H1 (cell line): ENCODE measurements at regions not wholly inside any gene's neighbourhood (a gene's known extent, or its start where the extent isn't known, plus 50 kb on each side); places are given as distances from the start of the nearest gene placed in this dataset.

Source experiments
- CREB1 ChIP-seq: IDR thresholded peaks from 2 replicates; pipeline ENCODE4 v1.6.1; 2012; ENCODE audit warnings: inconsistent platforms
- EZH2 ChIP-seq: fragments of 200-600 bp; sonication (generic); IDR thresholded peaks from 2 replicates; pipeline ENCODE4 v1.7.1; 2012; ENCODE audit warnings: low read depth, mild to moderate bottlenecking, moderate library complexity, low read length, inconsistent platforms; ENCODE audit not compliant: severe bottlenecking
- JUND ChIP-seq: IDR thresholded peaks from 2 replicates; pipeline ENCODE4 v1.6.1; 2011; ENCODE audit warnings: mild to moderate bottlenecking, improper control_type of control experiment, low read length
- NRF1 ChIP-seq: IDR thresholded peaks from 2 replicates; pipeline ENCODE4 v1.6.1; 2011; ENCODE audit warnings: mild to moderate bottlenecking, low read depth, low read length, improper control_type of control experiment
- POLR2A ChIP-seq, 2 experiments: IDR thresholded peaks; 1 replicate in 1 of 2; 2 replicates in 1 of 2; pipeline ENCODE4 v1.6.1; 2011; ENCODE audit warnings: low read depth in 2 of 2, low read length in 2 of 2, mild to moderate bottlenecking in 2 of 2; ENCODE audit errors: control extremely low read depth in 1 of 2
- RAD21 ChIP-seq, 2 experiments: IDR thresholded peaks in 1 of 2; conservative IDR thresholded peaks in 1 of 2; 2 replicates each; pipeline ENCODE4 v1.6.1; 2011; ENCODE audit warnings: low read depth in 2 of 2, low read length in 2 of 2, improper control_type of control experiment in 1 of 2, inconsistent platforms in 1 of 2, mild to moderate bottlenecking in 1 of 2, moderate library complexity in 1 of 2
- RFX5 ChIP-seq: IDR thresholded peaks from 2 replicates; pipeline ENCODE4 v1.6.1; 2011; ENCODE audit warnings: low read depth, low read length, improper control_type of control experiment, borderline replicate concordance
- TAF1 ChIP-seq: IDR thresholded peaks from 2 replicates; pipeline ENCODE4 v1.6.1; 2011; ENCODE audit warnings: mild to moderate bottlenecking, low read depth, low read length
- TEAD4 ChIP-seq: IDR thresholded peaks from 2 replicates; pipeline ENCODE4 v1.6.1; 2012; ENCODE audit warnings: low read depth, low read length, inconsistent platforms, mixed read lengths
- YY1 ChIP-seq: IDR thresholded peaks from 2 replicates; pipeline ENCODE4 v1.6.1; 2011; ENCODE audit warnings: low read depth, mild to moderate bottlenecking, low read length
- ZNF274 ChIP-seq: IDR thresholded peaks from 2 replicates; pipeline ENCODE4 v1.7.0; 2012; ENCODE audit warnings: low read length, borderline replicate concordance; ENCODE audit errors: extremely low read depth
- TF ChIP-seq, protein P1 (sequence below), 3 experiments: IDR thresholded peaks; 1 replicate in 2 of 3; 2 replicates in 1 of 3; pipeline versions ENCODE4 v1.5.1 to v1.6.1; 2011; ENCODE audit warnings: low read length in 3 of 3, mild to moderate bottlenecking in 3 of 3, inconsistent platforms in 2 of 3, low read depth in 1 of 3, moderate library complexity in 1 of 3; ENCODE audit not compliant: insufficient read depth in 1 of 3; ENCODE audit errors: control extremely low read depth in 1 of 3
- TF ChIP-seq, protein P2 (sequence below): IDR thresholded peaks from 2 replicates; pipeline ENCODE4 v1.6.1; 2012; ENCODE audit warnings: inconsistent platforms
- TF ChIP-seq, protein P3 (sequence below): IDR thresholded peaks from 2 replicates; pipeline ENCODE4 v1.6.1; 2012; ENCODE audit warnings: low read length, inconsistent platforms

DNA sequence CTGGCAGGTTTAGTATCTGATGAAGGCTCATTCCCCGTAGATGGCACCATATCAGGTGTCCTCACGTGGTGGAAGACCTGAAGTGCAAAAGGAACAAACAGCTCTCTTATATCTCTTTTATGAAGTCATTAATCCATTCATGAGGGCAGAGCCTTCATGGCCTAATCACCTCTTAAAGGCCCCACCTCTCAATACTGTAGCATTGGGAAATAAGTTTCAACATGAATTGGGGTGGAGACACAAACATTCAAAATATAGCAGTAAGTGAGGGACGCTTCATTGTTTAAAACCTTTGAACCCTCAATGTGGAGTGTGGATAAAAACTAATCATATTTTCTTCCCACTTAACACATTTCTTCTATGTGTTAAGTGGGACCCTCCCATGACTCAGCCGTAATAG, 489.4 kb upstream of the WWC1 start:
- TF ChIP-seq, protein P1, sequence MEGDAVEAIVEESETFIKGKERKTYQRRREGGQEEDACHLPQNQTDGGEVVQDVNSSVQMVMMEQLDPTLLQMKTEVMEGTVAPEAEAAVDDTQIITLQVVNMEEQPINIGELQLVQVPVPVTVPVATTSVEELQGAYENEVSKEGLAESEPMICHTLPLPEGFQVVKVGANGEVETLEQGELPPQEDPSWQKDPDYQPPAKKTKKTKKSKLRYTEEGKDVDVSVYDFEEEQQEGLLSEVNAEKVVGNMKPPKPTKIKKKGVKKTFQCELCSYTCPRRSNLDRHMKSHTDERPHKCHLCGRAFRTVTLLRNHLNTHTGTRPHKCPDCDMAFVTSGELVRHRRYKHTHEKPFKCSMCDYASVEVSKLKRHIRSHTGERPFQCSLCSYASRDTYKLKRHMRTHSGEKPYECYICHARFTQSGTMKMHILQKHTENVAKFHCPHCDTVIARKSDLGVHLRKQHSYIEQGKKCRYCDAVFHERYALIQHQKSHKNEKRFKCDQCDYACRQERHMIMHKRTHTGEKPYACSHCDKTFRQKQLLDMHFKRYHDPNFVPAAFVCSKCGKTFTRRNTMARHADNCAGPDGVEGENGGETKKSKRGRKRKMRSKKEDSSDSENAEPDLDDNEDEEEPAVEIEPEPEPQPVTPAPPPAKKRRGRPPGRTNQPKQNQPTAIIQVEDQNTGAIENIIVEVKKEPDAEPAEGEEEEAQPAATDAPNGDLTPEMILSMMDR (IDR thresholded peaks at IDR 0.05; ENCODE audit: control extremely low read depth in 1 of 3, insufficient read depth in 1 of 3, low read depth in 1 of 3, low read length in 3 of 3), result no peak
- TF ChIP-seq YY1 (no peak), POLR2A (IDR thresholded peaks at IDR 0.05; ENCODE audit: control extremely low read depth in 1 of 2, low read depth in 2 of 2, low read length in 2 of 2) (no peak), CREB1 (no peak), EZH2 (no peak), TAF1 (no peak), RFX5 (no peak), NRF1 (no peak), TEAD4 (no peak), RAD21 (IDR thresholded peaks at IDR 0.05 in 1 of 2, conservative IDR thresholded peaks at IDR 0.05 in 1 of 2; ENCODE audit: low read depth in 2 of 2, low read length in 2 of 2) (no peak), JUND (no peak), ZNF274 (no peak)
- TF ChIP-seq, protein P2, sequence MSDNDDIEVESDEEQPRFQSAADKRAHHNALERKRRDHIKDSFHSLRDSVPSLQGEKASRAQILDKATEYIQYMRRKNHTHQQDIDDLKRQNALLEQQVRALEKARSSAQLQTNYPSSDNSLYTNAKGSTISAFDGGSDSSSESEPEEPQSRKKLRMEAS, result no peak
- TF ChIP-seq, protein P3, sequence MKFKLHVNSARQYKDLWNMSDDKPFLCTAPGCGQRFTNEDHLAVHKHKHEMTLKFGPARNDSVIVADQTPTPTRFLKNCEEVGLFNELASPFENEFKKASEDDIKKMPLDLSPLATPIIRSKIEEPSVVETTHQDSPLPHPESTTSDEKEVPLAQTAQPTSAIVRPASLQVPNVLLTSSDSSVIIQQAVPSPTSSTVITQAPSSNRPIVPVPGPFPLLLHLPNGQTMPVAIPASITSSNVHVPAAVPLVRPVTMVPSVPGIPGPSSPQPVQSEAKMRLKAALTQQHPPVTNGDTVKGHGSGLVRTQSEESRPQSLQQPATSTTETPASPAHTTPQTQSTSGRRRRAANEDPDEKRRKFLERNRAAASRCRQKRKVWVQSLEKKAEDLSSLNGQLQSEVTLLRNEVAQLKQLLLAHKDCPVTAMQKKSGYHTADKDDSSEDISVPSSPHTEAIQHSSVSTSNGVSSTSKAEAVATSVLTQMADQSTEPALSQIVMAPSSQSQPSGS, result no peak
